Kidney epithelial cell (primary cell): ENCODE measurements at regions not wholly inside any gene's neighbourhood (a gene's known extent, or its start where the extent isn't known, plus 50 kb on each side); places are given as distances from the start of the nearest gene placed in this dataset.
"Not testable (repeated sequence)": the region's sequence is repeated elsewhere in the genome, so short reads cannot be mapped to it uniquely, and the experiment has no call there.

Experiments used
- DNase-seq: peaks from one replicate; pipeline ENCODE4 v3.0.0-alpha.2; 2010; ENCODE audit warnings: low read depth
- H3K27me3 ChIP-seq: 2 replicates; pipeline ENCODE4 v1.6.0; 2011; ENCODE audit warnings: low read length; ENCODE audit not compliant: control insufficient read depth, insufficient read depth
- H3K36me3 ChIP-seq: 2 replicates; pipeline ENCODE4 v1.5.1; 2011; ENCODE audit warnings: low read length; ENCODE audit not compliant: control insufficient read depth, insufficient read depth
- H3K4me3 ChIP-seq: 2 replicates; pipeline ENCODE4 v1.5.1; 2011; ENCODE audit warnings: low read depth, mild to moderate bottlenecking, control low read depth, low read length
- TF ChIP-seq, protein P1 (sequence below): IDR thresholded peaks from 2 replicates; pipeline ENCODE4 v1.5.1; 2011; ENCODE audit warnings: mild to moderate bottlenecking, moderate library complexity, low read length, control low read depth, inconsistent platforms; ENCODE audit not compliant: insufficient read depth, poor library complexity, severe bottlenecking

DNA sequence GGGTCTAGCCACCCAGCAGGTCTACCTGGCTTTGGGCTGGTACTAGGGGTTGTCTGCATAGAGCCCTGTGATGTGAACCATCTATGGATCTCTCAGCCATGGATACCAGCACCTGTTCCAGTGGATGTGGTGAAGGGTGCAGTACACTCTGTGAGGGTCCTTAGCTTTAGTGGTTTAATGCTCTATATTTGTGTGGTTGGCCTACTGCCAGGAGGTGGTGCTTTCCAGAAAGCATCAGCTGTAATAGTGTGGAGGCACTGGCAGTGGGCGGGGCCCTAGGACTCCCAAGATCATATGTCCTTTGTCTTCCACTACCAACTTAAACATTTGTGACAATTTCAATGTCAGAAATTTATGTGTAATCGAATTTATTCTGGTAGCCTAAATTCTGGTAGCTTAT is 1065.1 kb downstream of the RPIA start:
- not testable (repeated sequence) for H3K27me3 ChIP-seq, H3K36me3 ChIP-seq, H3K4me3 ChIP-seq, DNase-seq

DNA sequence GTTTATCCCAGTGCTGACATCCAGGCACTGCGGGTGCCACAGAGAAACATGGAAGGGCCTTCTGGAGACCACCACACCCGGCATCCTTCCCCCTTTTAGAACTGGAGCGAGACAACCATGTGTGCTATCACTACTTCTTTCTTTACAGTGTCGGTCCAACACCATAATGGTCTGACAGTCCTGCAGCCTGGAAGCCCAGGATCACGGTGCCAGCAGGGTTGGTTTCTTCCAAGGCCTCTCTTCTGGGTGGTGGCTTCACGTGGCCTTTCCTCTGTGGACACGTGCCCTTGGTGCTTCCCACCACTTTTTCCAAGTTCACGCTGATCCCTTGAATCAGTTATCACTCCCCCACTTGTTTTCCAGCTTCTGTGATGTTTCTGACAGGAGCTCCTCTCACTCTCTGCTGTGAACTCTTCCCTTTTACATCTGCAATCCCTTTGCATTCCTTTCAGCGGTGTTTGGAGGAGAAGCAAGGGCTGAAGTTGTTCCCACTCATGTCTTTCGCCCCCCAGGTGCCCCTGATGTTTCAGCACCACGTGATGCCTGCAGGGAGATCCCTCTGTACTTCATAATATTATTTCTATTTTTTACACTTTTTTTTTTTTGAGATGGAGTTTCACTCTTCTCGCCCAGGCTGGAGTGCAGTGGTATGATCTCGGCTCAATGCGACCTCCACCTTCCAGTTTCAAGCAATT is 1067.0 kb downstream of the RPIA start:
- not testable (repeated sequence) for H3K4me3 ChIP-seq, H3K27me3 ChIP-seq, DNase-seq, H3K36me3 ChIP-seq

DNA sequence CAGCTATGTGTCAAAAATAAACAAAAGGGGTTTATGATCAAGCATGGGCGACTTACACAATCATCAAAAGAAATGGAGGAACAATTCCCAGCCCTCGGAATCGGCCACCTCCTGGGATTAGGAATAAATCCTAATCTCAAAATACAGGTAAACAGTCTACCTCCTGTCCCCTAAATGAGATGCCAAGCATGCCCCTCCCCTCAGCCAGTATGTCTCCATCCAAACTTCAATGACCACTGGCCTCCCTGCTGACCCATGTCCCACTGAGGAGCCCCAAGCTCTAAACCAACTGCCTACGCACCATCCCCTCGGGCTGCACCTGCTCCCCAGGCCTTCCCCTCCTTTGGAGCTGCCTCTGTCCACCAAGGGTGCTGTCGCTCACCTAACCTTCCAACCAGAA is 1069.3 kb downstream of the RPIA start:
- not testable (repeated sequence) for H3K4me3 ChIP-seq, DNase-seq, H3K27me3 ChIP-seq, H3K36me3 ChIP-seq

DNA sequence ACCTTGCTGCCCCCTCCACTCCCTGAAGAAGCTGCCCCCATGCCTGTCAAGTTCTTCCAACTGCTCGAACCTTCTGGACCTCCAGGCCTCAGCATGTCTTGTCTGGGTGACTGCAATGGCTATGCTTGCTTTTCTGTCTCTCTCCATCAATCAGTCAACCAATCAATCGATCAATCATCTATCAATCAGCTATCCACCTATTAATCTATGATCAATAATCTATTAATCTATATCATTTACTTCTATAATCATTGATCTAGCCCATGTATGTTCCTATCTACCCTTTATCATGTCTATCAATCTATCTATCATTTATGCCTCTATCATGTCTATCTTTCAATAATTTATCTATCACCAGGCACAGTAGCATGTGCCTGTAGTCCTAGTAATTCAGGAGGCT is 1069.7 kb downstream of the RPIA start:
- not testable (repeated sequence) for H3K36me3 ChIP-seq, H3K27me3 ChIP-seq, H3K4me3 ChIP-seq, DNase-seq

DNA sequence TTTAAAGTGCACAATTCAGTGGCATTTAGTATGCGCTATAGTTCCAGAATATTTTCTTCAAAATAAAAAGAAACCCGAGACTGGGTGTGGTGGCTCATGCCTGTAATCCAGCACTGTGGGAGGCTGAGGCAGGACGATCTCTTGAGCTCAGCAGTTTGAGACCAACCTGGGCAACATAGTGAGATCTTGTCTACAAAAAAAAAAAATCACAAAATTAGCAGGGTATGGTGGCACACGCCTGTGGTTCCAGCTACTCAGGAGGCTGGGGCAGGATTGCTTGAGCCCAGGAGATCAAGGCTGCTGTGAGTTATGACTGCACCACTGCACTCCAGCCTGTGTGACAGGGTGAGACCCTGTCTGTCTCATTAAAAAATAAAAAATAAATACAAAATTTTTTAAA is 1070.4 kb downstream of the RPIA start:
- not testable (repeated sequence) for H3K27me3 ChIP-seq, DNase-seq, H3K4me3 ChIP-seq, H3K36me3 ChIP-seq

DNA sequence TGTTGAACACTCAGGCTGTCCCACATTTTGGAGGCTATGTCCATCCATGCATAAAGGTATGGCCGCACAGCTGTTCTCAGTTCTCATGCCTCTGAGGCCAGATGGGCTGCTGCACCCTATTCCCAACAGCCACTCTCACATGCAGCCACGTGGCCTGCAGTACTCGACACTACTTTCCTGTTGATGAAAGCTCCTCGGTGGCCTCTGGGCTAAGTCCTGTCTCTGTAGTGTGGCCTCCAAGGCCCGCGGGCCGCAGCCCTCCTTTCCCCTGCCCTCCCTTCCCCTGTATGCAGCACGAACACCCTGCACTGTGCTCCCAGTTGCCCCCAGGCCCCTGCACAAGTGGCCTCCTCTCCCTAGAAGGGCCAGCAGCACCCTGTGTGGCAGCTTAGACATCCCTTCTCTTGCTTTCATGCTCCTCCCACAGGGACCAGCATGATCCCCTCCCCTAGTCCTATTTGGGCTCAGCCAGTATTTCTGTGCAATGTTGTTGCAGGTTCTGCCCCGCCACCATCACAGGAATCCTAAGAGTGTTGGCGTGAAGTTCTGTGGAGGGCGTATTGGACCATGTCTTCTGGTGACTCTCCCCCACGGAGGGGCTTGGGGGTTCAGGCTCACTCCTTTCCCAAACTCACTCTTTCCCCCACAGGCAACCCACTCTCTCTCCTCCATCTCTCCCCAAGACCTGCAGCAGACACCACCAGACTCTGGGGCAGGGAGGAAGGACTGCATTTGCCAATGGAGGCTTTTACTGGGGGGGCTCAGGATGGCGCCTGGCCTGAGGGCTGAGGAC is 1071.2 kb downstream of the RPIA start:
- H3K4me3 ChIP-seq, DNase-seq, H3K27me3 ChIP-seq: not testable (repeated sequence)

DNA sequence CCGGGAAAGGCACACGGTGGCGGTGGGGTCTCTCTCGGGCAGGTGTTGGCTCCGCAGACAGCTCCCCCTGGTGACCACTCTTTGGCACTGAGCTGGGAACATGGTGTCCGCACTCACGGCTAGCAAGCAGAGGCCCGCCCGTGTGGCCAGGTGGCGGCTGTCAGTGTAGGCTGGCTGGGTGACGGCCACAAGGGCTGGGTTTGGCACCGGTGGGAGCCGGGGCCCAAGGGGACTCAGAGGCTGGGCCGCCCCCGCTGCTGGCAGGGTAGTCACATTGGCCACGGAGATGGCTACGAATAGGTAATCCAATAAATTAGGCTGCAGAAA is 1071.7 kb downstream of the RPIA start:
- H3K27me3 ChIP-seq = peaks cover 13% of the 10 kb centered on the region
- H3K36me3 ChIP-seq = no peaks in the 10 kb centered on the region
- no peak overlapping the region for H3K4me3 ChIP-seq
- DNase-seq = no peak
- TF ChIP-seq, protein P1, sequence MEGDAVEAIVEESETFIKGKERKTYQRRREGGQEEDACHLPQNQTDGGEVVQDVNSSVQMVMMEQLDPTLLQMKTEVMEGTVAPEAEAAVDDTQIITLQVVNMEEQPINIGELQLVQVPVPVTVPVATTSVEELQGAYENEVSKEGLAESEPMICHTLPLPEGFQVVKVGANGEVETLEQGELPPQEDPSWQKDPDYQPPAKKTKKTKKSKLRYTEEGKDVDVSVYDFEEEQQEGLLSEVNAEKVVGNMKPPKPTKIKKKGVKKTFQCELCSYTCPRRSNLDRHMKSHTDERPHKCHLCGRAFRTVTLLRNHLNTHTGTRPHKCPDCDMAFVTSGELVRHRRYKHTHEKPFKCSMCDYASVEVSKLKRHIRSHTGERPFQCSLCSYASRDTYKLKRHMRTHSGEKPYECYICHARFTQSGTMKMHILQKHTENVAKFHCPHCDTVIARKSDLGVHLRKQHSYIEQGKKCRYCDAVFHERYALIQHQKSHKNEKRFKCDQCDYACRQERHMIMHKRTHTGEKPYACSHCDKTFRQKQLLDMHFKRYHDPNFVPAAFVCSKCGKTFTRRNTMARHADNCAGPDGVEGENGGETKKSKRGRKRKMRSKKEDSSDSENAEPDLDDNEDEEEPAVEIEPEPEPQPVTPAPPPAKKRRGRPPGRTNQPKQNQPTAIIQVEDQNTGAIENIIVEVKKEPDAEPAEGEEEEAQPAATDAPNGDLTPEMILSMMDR = no peak

More for the DNA sequence above, 1071.2 kb downstream of the RPIA start:
- H3K36me3 ChIP-seq = not testable (repeated sequence)

DNA sequence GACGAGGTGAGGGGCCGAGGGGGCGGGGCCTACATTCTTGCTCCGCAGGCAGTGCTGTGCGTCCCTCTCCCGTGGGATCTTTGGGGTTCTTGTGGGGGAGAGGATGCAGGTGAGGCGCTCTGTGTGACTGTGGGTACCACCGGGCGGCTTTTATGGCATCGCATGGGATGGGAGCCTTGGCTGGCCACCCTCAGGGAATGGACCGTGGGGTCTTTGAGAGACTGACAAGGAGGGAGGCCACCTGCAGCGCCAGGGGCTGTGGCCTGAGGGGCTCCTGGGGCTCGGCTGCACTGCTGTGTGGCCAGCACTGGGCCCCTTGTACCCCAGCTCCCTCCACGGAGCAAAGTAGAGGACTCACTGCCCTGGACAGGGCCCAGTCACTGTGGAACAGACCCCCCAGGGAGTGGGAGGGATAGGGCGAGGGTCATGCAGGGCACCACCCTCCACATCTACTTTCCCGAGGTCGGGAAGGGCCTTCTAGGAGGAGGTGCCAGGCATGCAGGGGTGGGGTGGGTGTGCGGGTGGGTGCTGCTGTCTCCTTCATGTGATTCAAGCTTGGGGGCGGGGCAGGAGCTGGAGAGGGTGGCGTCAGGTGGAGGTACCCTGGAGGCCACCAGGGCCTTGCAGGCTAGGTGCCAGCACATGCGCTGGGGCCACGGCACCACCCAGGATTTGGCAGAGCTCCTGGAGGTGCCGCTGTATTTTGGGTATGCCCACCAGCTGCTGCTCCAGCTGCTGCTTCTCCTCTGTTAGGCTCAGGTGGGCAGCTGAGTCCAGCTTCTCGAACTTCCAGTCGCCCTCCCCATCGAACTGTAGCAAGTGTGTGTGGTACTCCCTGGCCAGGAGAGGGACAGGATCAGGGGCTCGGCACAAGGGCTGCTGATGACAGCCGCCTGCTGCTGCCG is 1072.4 kb downstream of the RPIA start:
- Histone ChIP-seq H3K27me3 (peaks cover 13% of the 10 kb centered on the region), H3K4me3 (no peak overlapping the region)
- DNase-seq = no peak

DNA sequence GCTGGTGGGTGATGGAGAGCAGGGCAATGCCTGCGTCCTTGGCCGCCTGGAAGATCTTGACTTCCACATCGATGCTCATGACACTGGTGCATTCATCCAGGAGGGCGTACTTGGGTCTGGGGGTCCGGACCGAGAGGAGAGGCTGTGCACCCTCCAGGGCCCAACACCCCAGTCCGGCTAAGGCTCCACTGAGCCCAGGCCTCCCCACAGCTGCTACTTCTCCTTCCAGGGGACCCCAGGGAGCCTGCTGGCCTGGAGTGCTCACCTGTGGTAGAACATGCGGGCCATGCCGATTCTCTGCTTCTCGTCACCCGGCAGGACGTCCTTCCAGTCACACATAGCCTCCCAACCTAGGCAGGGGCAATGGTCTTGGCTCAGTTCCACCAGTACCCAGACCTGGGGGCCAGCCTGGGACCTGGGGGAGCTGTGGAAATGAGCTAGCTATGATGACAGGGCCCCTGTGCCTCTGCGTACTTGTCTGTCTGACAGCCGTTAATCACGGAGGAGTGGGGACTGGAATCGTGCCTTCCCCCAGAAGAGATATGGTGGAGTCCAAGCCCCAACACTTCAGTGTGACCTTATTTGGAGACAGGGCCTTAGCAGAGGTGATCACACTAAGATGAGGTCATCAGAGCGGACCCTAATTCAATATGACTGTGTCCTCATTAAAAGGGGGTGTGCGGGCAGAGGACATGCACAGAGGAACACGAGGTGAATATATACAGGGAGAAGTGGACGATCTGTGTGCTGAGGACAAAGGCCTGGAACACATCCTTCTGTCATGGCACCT is 1073.3 kb downstream of the RPIA start:
- not testable (repeated sequence) for H3K36me3 ChIP-seq, DNase-seq, H3K4me3 ChIP-seq
- peaks cover 13% of the 10 kb centered on the region for H3K27me3 ChIP-seq

More for the DNA sequence above, 1072.4 kb downstream of the RPIA start:
- H3K36me3 ChIP-seq = no peaks in the 10 kb centered on the region
- TF ChIP-seq, protein P1 = no peak

DNA sequence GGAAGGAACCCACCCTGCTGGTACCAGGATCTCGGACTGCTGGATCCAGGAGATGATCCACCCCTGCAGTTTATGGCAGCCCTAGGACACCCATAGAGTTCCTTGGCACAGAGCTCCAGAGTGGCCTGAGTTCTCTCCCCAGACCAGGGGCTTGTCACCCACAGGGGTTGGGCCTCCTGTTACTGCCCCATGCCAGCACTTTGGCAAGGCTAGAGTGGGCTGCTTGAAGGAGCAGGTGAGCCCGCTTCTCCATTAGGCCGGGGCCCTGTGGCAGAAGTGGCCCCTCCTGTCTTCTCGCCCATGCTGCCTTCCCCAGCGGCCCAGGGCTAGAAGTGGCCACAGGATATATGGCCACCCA is 1073.9 kb downstream of the RPIA start:
- H3K4me3 ChIP-seq, H3K36me3 ChIP-seq, DNase-seq: not testable (repeated sequence)
- H3K27me3 ChIP-seq = peaks cover 13% of the 10 kb centered on the region

DNA sequence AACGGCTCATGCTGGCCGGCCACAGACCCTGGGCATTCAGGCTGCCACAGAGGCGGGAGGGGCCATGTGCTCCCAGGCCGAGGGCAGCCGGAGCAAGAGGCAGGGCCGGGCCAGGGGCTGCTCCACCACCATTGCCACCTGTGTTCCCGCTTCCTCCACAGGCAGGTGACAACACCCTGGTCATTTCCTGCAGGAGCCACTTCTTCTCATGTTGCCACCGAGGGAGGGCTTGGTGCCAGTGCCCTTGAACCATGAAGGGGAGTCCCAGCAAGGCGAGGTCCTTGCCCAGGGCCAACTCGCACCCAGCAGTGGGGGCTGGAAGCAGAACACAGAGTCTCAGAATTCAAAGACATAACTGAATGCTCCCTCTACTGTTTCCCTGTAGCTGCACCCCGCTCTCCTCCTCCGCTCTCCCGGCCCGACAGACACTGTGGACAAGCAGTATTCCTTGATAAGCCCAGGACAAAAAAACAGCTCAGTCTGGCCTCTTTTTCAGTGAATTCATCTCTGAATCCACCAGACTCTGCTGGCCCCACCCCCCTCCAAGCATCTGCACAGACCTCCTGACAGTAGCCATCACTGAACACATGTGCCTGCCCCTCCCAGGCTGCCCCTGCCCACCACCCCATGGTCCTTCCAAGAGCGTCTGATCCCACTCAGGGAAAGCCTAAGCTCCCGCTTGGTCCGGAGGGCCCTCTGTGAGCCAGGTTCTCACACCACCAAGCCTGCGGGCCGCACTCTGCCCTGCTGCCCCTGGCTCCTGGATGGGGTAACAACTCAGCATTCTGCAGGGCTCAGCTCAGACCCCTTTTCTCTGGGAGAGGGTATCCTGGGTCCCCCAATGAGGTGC is 1074.9 kb downstream of the RPIA start:
- H3K36me3 ChIP-seq, H3K4me3 ChIP-seq, DNase-seq: not testable (repeated sequence)
- peaks cover 13% of the 10 kb centered on the region for H3K27me3 ChIP-seq
